Keratinocyte (primary cell): ENCODE measurements at regions not wholly inside any gene's neighbourhood (a gene's known extent, or its start where the extent isn't known, plus 50 kb on each side); places are given as distances from the start of the nearest gene placed in this dataset.

Experiments used
- EZH2 ChIP-seq: IDR thresholded peaks from one replicate; pipeline ENCODE4 v1.6.1; 2012; ENCODE audit warnings: inconsistent platforms, mild to moderate bottlenecking, low read length, moderate library complexity
- TF ChIP-seq, protein P1 (sequence below), 3 experiments: IDR thresholded peaks in 1 of 3; conservative IDR thresholded peaks in 1 of 3; optimal IDR thresholded peaks in 1 of 3; 2 replicates in 2 of 3; 3 replicates in 1 of 3; pipeline versions ENCODE3 to v1.5.1; 2011; ENCODE audit warnings: low read length in 3 of 3, mild to moderate bottlenecking in 3 of 3, moderate library complexity in 2 of 3, control low read depth in 1 of 3, inconsistent platforms in 1 of 3; ENCODE audit not compliant: insufficient read depth in 2 of 3; ENCODE audit errors: extremely low read depth in 1 of 3

DNA sequence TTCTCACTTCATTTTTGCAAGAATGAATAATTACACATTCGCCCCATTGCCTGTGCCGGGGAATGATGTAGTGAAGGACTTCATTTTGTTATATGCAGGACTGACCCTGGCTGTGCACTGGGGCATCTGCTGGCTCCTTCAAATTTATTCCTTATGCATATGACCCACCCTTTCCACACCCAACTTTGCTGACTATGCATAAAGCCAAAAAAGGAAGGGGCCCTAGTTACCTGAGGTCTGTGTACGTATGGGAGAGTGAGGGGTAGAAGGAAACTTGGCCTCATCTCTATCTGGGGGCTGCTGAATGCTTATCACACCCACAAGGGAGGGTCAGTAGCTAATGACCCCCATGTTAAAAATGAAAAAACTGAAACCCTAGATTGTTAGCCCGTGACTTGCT is 259.6 kb downstream of the SMARCA2 start:
- TF ChIP-seq, protein P1, sequence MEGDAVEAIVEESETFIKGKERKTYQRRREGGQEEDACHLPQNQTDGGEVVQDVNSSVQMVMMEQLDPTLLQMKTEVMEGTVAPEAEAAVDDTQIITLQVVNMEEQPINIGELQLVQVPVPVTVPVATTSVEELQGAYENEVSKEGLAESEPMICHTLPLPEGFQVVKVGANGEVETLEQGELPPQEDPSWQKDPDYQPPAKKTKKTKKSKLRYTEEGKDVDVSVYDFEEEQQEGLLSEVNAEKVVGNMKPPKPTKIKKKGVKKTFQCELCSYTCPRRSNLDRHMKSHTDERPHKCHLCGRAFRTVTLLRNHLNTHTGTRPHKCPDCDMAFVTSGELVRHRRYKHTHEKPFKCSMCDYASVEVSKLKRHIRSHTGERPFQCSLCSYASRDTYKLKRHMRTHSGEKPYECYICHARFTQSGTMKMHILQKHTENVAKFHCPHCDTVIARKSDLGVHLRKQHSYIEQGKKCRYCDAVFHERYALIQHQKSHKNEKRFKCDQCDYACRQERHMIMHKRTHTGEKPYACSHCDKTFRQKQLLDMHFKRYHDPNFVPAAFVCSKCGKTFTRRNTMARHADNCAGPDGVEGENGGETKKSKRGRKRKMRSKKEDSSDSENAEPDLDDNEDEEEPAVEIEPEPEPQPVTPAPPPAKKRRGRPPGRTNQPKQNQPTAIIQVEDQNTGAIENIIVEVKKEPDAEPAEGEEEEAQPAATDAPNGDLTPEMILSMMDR (optimal IDR thresholded peaks at IDR 0.05 in 1 of 3, IDR thresholded peaks at IDR 0.05 in 1 of 3, conservative IDR thresholded peaks at IDR 0.05 in 1 of 3; ENCODE audit: extremely low read depth in 1 of 3, insufficient read depth in 2 of 3, low read length in 3 of 3) = no peak
- TF ChIP-seq EZH2 = no peak
